Spleen (tissue), 11 donors: ENCODE measurements at regions not wholly inside any gene's neighbourhood (a gene's known extent, or its start where the extent isn't known, plus 50 kb on each side); places are given as distances from the start of the nearest gene placed in this dataset.

ENCODE experiments used
- DNase-seq: peaks from one replicate; pipeline ENCODE4 v3.0.0-alpha.2; 2020
- H3K27ac ChIP-seq, 8 donors: fragments of 200-600 bp; sonication (generic) in 7 of 8; 1 replicate in 4 of 8; 2 replicates in 4 of 8; pipeline versions ENCODE4 v1.5.0 to v1.8.0; 2016 to 2021; ENCODE audit warnings: inconsistent platforms in 4 of 8, mild to moderate bottlenecking in 4 of 8, moderate library complexity in 1 of 8
- H3K27me3 ChIP-seq, 7 donors: fragments of 200-600 bp; sonication (generic) in 6 of 7; replicated peaks in 1 of 7; 1 replicate in 4 of 7; 2 replicates in 3 of 7; pipeline versions ENCODE4 v1.5.0 to v1.8.0; 2016 to 2021; ENCODE audit warnings: inconsistent platforms in 3 of 7, mild to moderate bottlenecking in 1 of 7
- H3K36me3 ChIP-seq, 6 donors: fragments of 200-600 bp; sonication (generic) in 5 of 6; 1 replicate in 4 of 6; 2 replicates in 2 of 6; pipeline versions ENCODE4 v1.5.0 to v1.8.0; 2016 to 2021; ENCODE audit warnings: inconsistent platforms in 2 of 6
- H3K4me1 ChIP-seq, 6 donors: fragments of 200-600 bp; sonication (generic) in 5 of 6; 1 replicate in 3 of 6; 2 replicates in 3 of 6; pipeline versions ENCODE4 v1.5.0 to v1.8.0; 2016 to 2021; ENCODE audit warnings: inconsistent platforms in 3 of 6
- H3K4me3 ChIP-seq, 8 donors: fragments of 200-600 bp; sonication (generic) in 7 of 8; 1 replicate in 4 of 8; 2 replicates in 4 of 8; pipeline versions ENCODE4 v1.5.0 to v1.8.0; 2016 to 2021; ENCODE audit warnings: inconsistent platforms in 4 of 8, mild to moderate bottlenecking in 4 of 8, moderate library complexity in 2 of 8
- H3K9me3 ChIP-seq, 8 donors: fragments of 200-600 bp; sonication (generic) in 7 of 8; 1 replicate in 4 of 8; 2 replicates in 4 of 8; pipeline versions ENCODE4 v1.5.0 to v1.8.0; 2016 to 2021; ENCODE audit warnings: inconsistent platforms in 4 of 8
- POLR2A ChIP-seq, 3 donors: fragments of 450-650 bp; IDR thresholded peaks; one replicate each; pipeline ENCODE4 v1.5.1; 2017; ENCODE audit warnings: antibody characterized with exemption in 3 of 3, mild to moderate bottlenecking in 1 of 3
- POLR2AphosphoS5 ChIP-seq, 3 donors: sonication (generic); formaldehyde crosslinking; IDR thresholded peaks; one replicate each; pipeline ENCODE4 v1.5.1; 2017; ENCODE audit warnings: antibody characterized with exemption in 3 of 3
- WGBS, 5 donors: extraction: QIAGEN DNeasy Blood & Tissue Kit in 3 of 5; methylation state at CpG; one replicate each; pipeline versions ENCODE4 v1.1.5 to v1.1.7; 2013 to 2018; 5-methylcytosine and 5-hydroxymethylcytosine counted together
- intact Hi-C: fragments of 100-400 bp; cut with DNase I; formaldehyde crosslinking; loops from one replicate; pipeline ENCODE4 v1.15.0; 2023; ENCODE audit warnings: low total_unique reads
- TF ChIP-seq, protein P1 (sequence below), 11 experiments: fragments of 200-600 bp in 7 of 11; fragments of 450-650 bp in 4 of 11; sonication (generic) in 4 of 11; IDR thresholded peaks in 8 of 11; conservative IDR thresholded peaks in 3 of 11; 1 replicate in 7 of 11; 2 replicates in 4 of 11; pipeline versions ENCODE4 v1.4.0 to v1.8.0; 2016 to 2021; ENCODE audit warnings: antibody characterized with exemption in 11 of 11, inconsistent platforms in 4 of 11, mild to moderate bottlenecking in 1 of 11
- donor health status: healthy with polysubstance abuse.
- donor health status: DM: no; HTN: no; CAD: no; lungs with moderate emphysema.
- donor health status: DM: no; HTN: no; CAD: no.
- donor health status: Bipolar disorder and iron deficiency.
- donor health status: healthy.
- donor health status: DM: no; HTN: no; CAD: no.
- donor health status: DM: yes; HTN: yes; CAD: no.

DNA sequence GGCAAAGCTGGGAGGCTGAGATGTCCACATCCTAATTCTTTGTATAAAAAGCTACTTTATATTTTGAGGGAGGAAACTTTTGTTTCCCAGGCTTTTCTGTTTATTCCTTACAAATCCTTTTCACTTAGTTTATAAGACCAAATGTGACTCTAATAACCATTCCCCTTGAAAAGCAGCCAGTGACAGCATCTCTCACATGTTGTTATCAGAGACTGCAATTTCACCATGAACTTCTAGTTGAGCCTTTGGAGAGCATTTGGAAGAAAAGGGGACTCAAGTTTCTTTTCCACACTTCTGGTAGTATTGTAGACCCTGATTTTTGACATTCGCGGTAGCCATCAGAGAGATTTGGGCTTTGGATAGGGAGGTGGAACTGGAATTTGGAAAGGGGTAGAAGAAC lies 215.8 kb downstream of the RNF144B start:
- Histone ChIP-seq H3K4me3 (no peak overlapping the region), H3K9me3 (no peaks in the 10 kb centered on the region), H3K27me3 (peaks cover 0 to 13% (median 0%) of the 10 kb centered on the region in 7 donors), H3K36me3 (no peaks in the 10 kb centered on the region), H3K4me1 (no peaks in the 10 kb centered on the region), H3K27ac (no peak overlapping the region)
- TF ChIP-seq, protein P1, sequence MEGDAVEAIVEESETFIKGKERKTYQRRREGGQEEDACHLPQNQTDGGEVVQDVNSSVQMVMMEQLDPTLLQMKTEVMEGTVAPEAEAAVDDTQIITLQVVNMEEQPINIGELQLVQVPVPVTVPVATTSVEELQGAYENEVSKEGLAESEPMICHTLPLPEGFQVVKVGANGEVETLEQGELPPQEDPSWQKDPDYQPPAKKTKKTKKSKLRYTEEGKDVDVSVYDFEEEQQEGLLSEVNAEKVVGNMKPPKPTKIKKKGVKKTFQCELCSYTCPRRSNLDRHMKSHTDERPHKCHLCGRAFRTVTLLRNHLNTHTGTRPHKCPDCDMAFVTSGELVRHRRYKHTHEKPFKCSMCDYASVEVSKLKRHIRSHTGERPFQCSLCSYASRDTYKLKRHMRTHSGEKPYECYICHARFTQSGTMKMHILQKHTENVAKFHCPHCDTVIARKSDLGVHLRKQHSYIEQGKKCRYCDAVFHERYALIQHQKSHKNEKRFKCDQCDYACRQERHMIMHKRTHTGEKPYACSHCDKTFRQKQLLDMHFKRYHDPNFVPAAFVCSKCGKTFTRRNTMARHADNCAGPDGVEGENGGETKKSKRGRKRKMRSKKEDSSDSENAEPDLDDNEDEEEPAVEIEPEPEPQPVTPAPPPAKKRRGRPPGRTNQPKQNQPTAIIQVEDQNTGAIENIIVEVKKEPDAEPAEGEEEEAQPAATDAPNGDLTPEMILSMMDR (IDR thresholded peaks at IDR 0.05 in 8 of 11, conservative IDR thresholded peaks at IDR 0.05 in 3 of 11) = no peak
- TF ChIP-seq POLR2AphosphoS5 (IDR thresholded peaks at IDR 0.05) (no peak), POLR2A (IDR thresholded peaks at IDR 0.05) (no peak)
- 90 to 99% (median 96%) methylated on average over 2 of the region's 2 CpGs for WGBS, 5 donors
- DNase-seq = no peak
- intact Hi-C loops = no loop called here

DNA sequence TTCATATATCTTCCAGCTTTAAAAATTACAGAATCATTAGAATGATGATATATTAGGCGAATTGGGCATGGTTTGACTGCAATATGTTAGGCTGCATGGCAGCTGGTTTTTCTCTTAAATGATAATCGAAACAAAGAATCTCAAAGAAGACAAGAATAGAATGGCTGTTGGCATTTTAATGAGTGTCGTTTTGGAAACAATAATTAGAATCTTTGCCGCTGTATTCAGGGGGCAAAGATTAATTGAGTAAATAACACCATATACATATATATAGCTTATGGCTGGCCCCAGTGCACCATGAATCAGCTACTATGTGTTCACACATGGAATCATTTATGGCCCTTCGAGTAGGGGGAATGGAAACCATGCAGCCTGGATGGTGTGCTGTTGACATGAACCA lies 216.2 kb downstream of the RNF144B start:
- Histone ChIP-seq H3K9me3 (peaks cover 0 to 3% (median under 1%) of the 10 kb centered on the region in 8 donors), H3K4me3 (no peak overlapping the region), H3K4me1 (no peaks in the 10 kb centered on the region), H3K36me3 (no peaks in the 10 kb centered on the region), H3K27me3 (peaks cover 0 to 13% (median 0%) of the 10 kb centered on the region in 7 donors), H3K27ac (no peak overlapping the region)
- TF ChIP-seq, protein P1 (IDR thresholded peaks at IDR 0.05 in 8 of 11, conservative IDR thresholded peaks at IDR 0.05 in 3 of 11) = no peak
- no peak for TF ChIP-seq POLR2A (IDR thresholded peaks at IDR 0.05)
- no peak for TF ChIP-seq POLR2AphosphoS5 (IDR thresholded peaks at IDR 0.05)
- intact Hi-C loops = no loop called here
- DNase-seq = no peak
- WGBS, 5 donors = 62 to 87% (median 66%) methylated on average over 5 of the region's 5 CpGs

DNA sequence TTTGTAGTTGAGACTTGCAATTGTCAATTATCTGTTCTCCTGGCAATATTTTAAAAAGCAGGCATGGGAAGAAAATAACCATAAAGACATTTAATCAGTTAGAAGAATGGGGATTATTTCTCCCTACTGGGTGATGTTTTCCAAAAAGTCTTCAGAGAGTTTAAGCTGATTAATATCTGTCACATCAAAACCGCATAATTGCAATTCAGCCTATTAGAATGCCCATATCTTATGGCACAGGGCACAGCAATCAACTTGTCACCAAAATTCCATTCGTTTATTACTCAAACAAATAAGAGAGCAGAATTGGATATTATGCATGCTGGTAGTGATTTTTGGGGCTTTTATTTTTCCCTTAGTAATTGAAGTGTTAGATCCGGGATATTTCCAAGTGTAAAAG lies 218.7 kb downstream of the RNF144B start:
- peaks cover 0 to 8% (median 0%) of the 10 kb centered on the region in 7 donors for H3K27me3 ChIP-seq
- no peak overlapping the region for H3K4me3 ChIP-seq
- no peaks in the 10 kb centered on the region for H3K4me1 ChIP-seq
- WGBS, 5 donors = 79 to 84% (median 83%) methylated on average over 3 of the region's 3 CpGs
- no peaks in the 10 kb centered on the region for H3K36me3 ChIP-seq
- H3K9me3 ChIP-seq = peaks cover 0 to 9% (median 3%) of the 10 kb centered on the region in 8 donors
- no peak for DNase-seq
- intact Hi-C loops = no loop called here
- TF ChIP-seq POLR2A (IDR thresholded peaks at IDR 0.05) = no peak
- TF ChIP-seq, protein P1 (IDR thresholded peaks at IDR 0.05 in 8 of 11, conservative IDR thresholded peaks at IDR 0.05 in 3 of 11) = no peak
- H3K27ac ChIP-seq = no peak overlapping the region

DNA sequence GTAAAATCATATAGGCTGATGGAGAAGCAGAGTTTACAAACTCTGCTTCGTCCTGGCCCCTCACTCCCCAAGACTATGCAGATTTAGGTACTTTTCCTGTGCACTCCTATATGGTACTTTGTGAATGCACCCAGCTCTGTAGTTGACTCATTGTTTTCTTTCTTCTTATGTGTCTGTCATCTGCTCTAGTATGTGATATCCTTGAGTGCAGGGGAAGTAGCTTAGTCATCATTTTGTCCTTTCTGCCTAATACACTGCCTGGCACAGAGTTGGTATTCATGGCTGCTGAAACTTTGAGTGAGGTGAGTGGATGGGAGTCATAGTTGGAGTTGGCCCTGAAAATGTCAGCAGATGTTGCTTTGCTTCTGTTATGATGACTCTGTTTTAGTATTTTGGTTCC lies 222.6 kb downstream of the RNF144B start:
- Histone ChIP-seq H3K9me3 (peaks cover 0 to 9% (median 3%) of the 10 kb centered on the region in 8 donors), H3K27me3 (peaks cover 0 to 7% (median 0%) of the 10 kb centered on the region in 7 donors), H3K36me3 (no peaks in the 10 kb centered on the region), H3K27ac (no peak overlapping the region), H3K4me1 (no peaks in the 10 kb centered on the region), H3K4me3 (no peak overlapping the region)
- intact Hi-C loops = no loop called here
- TF ChIP-seq, protein P1 (IDR thresholded peaks at IDR 0.05 in 8 of 11, conservative IDR thresholded peaks at IDR 0.05 in 3 of 11) = no peak
- TF ChIP-seq POLR2AphosphoS5 (IDR thresholded peaks at IDR 0.05) (no peak), POLR2A (IDR thresholded peaks at IDR 0.05) (no peak)
- 51 to 78% (median 54%) methylated on average over 1 of the region's 1 CpG for WGBS, 5 donors
- DNase-seq = no peak
